H9 (cell line): ENCODE measurements at regions not wholly inside any gene's neighbourhood (a gene's known extent, or its start where the extent isn't known, plus 50 kb on each side); places are given as distances from the start of the nearest gene placed in this dataset.
A peak's percentile ranks its signal among the peaks of the same experiment; 100 is the strongest.

Experiments
- DNase-seq: peaks from one replicate; pipeline ENCODE4 v3.0.0-alpha.2; 2017
- H2AFZ ChIP-seq: one replicate; pipeline ENCODE4 v1.6.1; 2013; ENCODE audit warnings: mild to moderate bottlenecking, low read length, control low read depth, moderate library complexity
- H2AK5ac ChIP-seq: 2 replicates; pipeline ENCODE4 v1.6.1; 2013; ENCODE audit warnings: low read length, control low read depth, mixed read lengths; ENCODE audit not compliant: insufficient read length
- H2BK120ac ChIP-seq: one replicate; pipeline ENCODE4 v1.6.1; 2013; ENCODE audit warnings: low read depth, mild to moderate bottlenecking, low read length, control low read depth, inconsistent platforms; ENCODE audit not compliant: poor library complexity, severe bottlenecking
- H2BK12ac ChIP-seq: 2 replicates; pipeline ENCODE4 v1.6.1; 2013; ENCODE audit warnings: low read length, control low read depth, mixed read lengths, low read depth; ENCODE audit not compliant: insufficient read length
- H2BK15ac ChIP-seq: 2 replicates; pipeline ENCODE4 v1.6.1; 2013; ENCODE audit warnings: low read depth, low read length, control low read depth
- H2BK20ac ChIP-seq: one replicate; pipeline ENCODE4 v1.6.1; 2013; ENCODE audit warnings: low read depth, mild to moderate bottlenecking, low read length, control low read depth, inconsistent platforms; ENCODE audit not compliant: poor library complexity, severe bottlenecking
- H2BK5ac ChIP-seq: 2 replicates; pipeline ENCODE4 v1.6.1; 2013; ENCODE audit warnings: low read length, control low read depth, mixed read lengths; ENCODE audit not compliant: insufficient read length
- H3K14ac ChIP-seq: 2 replicates; pipeline ENCODE4 v1.6.1; 2013; ENCODE audit warnings: low read length, control low read depth; ENCODE audit not compliant: insufficient read depth
- H3K18ac ChIP-seq: 2 replicates; pipeline ENCODE4 v1.6.1; 2013; ENCODE audit warnings: low read depth, mild to moderate bottlenecking, mixed read lengths, low read length, control low read depth; ENCODE audit not compliant: insufficient read length
- H3K23ac ChIP-seq: 2 replicates; pipeline ENCODE4 v1.6.1; 2013; ENCODE audit warnings: low read length, control low read depth, mixed read lengths, low read depth; ENCODE audit not compliant: insufficient read length
- H3K23me2 ChIP-seq: 2 replicates; pipeline ENCODE4 v1.6.1; 2013; ENCODE audit warnings: low read depth, mild to moderate bottlenecking, mixed read lengths, low read length, control low read depth; ENCODE audit not compliant: insufficient read length, poor library complexity, severe bottlenecking
- H3K27ac ChIP-seq: 2 replicates; pipeline ENCODE4 v1.5.1; 2013; ENCODE audit warnings: low read length, control low read depth, mixed read lengths, low read depth; ENCODE audit not compliant: insufficient read length
- H3K27me3 ChIP-seq: 2 replicates; pipeline ENCODE4 v1.6.1; 2013; ENCODE audit warnings: low read length, control low read depth, inconsistent platforms; ENCODE audit not compliant: insufficient read depth
- H3K4ac ChIP-seq: 2 replicates; pipeline ENCODE4 v1.6.1; 2013; ENCODE audit warnings: low read depth, mild to moderate bottlenecking, control low read depth, inconsistent platforms, low read length, moderate library complexity
- H3K4me1 ChIP-seq: 2 replicates; pipeline ENCODE4 v1.6.1; 2013; ENCODE audit warnings: low read length, control low read depth, inconsistent platforms; ENCODE audit not compliant: insufficient read depth
- H3K4me2 ChIP-seq: 2 replicates; pipeline ENCODE4 v1.6.1; 2013; ENCODE audit warnings: low read length, control low read depth, mixed read lengths; ENCODE audit not compliant: insufficient read length, insufficient read depth
- H3K56ac ChIP-seq: 2 replicates; pipeline ENCODE4 v1.6.1; 2013; ENCODE audit warnings: low read depth, mild to moderate bottlenecking, mixed read lengths, low read length, control low read depth; ENCODE audit not compliant: insufficient read length
- H3K79me1 ChIP-seq: 2 replicates; pipeline ENCODE4 v1.6.1; 2013; ENCODE audit warnings: low read depth, mild to moderate bottlenecking, moderate library complexity, low read length, control low read depth, inconsistent platforms; ENCODE audit not compliant: insufficient read depth, poor library complexity, severe bottlenecking
- H3K79me2 ChIP-seq: 2 replicates; pipeline ENCODE4 v1.6.1; 2013; ENCODE audit warnings: low read length, control low read depth, inconsistent platforms; ENCODE audit not compliant: insufficient read depth
- H3K9ac ChIP-seq: 2 replicates; pipeline ENCODE4 v1.6.1; 2013; ENCODE audit warnings: low read length, control low read depth, mixed read lengths; ENCODE audit not compliant: insufficient read length; ENCODE audit errors: extremely low read depth
- H3K9me3 ChIP-seq: one replicate; pipeline ENCODE4 v1.6.1; 2013; ENCODE audit warnings: low read depth, low read length, inconsistent platforms; ENCODE audit not compliant: control insufficient read depth
- H3T11ph ChIP-seq: one replicate; pipeline ENCODE4 v1.6.1; 2013; ENCODE audit warnings: mild to moderate bottlenecking, low read length, control low read depth, inconsistent platforms
- H4K20me1 ChIP-seq: one replicate; pipeline ENCODE4 v1.6.1; 2013; ENCODE audit not compliant: control insufficient read depth, insufficient read length, insufficient read depth
- H4K5ac ChIP-seq: 2 replicates; pipeline ENCODE4 v1.6.1; 2013; ENCODE audit warnings: low read depth, mild to moderate bottlenecking, mixed read lengths, low read length, control low read depth; ENCODE audit not compliant: insufficient read length
- H4K8ac ChIP-seq: replicated peaks from 2 replicates; pipeline ENCODE4 v1.6.1; 2013; ENCODE audit warnings: low read length, control low read depth, mixed read lengths, low read depth; ENCODE audit not compliant: insufficient read length
- H4K91ac ChIP-seq: 2 replicates; pipeline ENCODE4 v1.6.1; 2013; ENCODE audit warnings: low read depth, mild to moderate bottlenecking, moderate library complexity, mixed read lengths, low read length, control low read depth; ENCODE audit not compliant: insufficient read length
- H3K27ac Mint-ChIP-seq, 3 experiments: 2 replicates in 2 of 3; 3 replicates in 1 of 3; pipeline ENCODE4 v1.8.0; 2020 to 2021; ENCODE audit warnings: mixed read lengths in 3 of 3, mild to moderate bottlenecking in 1 of 3, moderate library complexity in 1 of 3
- H3K27me3 Mint-ChIP-seq: 2 replicates; pipeline ENCODE4 v1.8.0; 2021; ENCODE audit warnings: low read depth, mild to moderate bottlenecking, moderate library complexity, mixed read lengths
- H3K36me3 Mint-ChIP-seq, 3 experiments: 2 replicates in 2 of 3; 3 replicates in 1 of 3; pipeline ENCODE4 v1.8.0; 2020 to 2021; ENCODE audit warnings: low read depth in 3 of 3, mixed read lengths in 3 of 3; ENCODE audit not compliant: insufficient read depth in 1 of 3
- H3K4me1 Mint-ChIP-seq, 2 experiments: 2 replicates each; pipeline ENCODE4 v1.8.0; 2020; ENCODE audit warnings: mixed read lengths in 2 of 2
- H3K4me3 Mint-ChIP-seq, 2 experiments: 2 replicates in 1 of 2; 3 replicates in 1 of 2; pipeline ENCODE4 v1.8.0; 2020 to 2021; ENCODE audit warnings: mild to moderate bottlenecking in 2 of 2, mixed read lengths in 2 of 2, moderate library complexity in 1 of 2
- H3K9me3 Mint-ChIP-seq, 2 experiments: 2 replicates in 1 of 2; 3 replicates in 1 of 2; pipeline ENCODE4 v1.8.0; 2020; ENCODE audit warnings: mild to moderate bottlenecking in 2 of 2, mixed read lengths in 2 of 2, moderate library complexity in 1 of 2
- WGBS: extraction: QIAGEN DNeasy Blood & Tissue Kit; methylation state at CpG from one replicate; pipeline ENCODE4 v1.1.7; 2013; ENCODE audit warnings: missing lambda C conversion rate, low lambda C conversion rate, mixed read lengths; ENCODE audit not compliant: insufficient read length; ENCODE audit errors: extremely low coverage; 5-methylcytosine and 5-hydroxymethylcytosine counted together
- TF ChIP-seq, protein P1 (sequence below): fragments of 200-600 bp; sonication (generic); conservative IDR thresholded peaks from 3 replicates; pipeline ENCODE4 v1.8.0; 2021; ENCODE audit warnings: antibody characterized with exemption, mild to moderate bottlenecking

- no peak overlapping the region for H2AK5ac ChIP-seq
- no CpG with 5 or more reads among the region's 7 CpGs for WGBS
- H3K4me1 Mint-ChIP-seq = peaks cover 4 to 8% of the 10 kb centered on the region in 2 experiments
Measured at GRCh38 chr1:94719926-94720793, 100.0 kb upstream of the SLC44A3 start.

More at GRCh38 chr1:94719926-94720793, 100.0 kb upstream of the SLC44A3 start:
- no peak overlapping the region for H2BK12ac ChIP-seq
- H3K9ac ChIP-seq = no peak overlapping the region
- Mint-ChIP-seq H3K4me3 (no peak overlapping the region), H3K36me3 (no peaks in the 10 kb centered on the region), H3K27me3 (no peaks in the 10 kb centered on the region), H3K27ac (peak overlapping the region in 1 of 3 experiments; percentile 56; a peak in 1 of 7 replicates), H3K9me3 (no peaks in the 10 kb centered on the region)
- H2BK5ac ChIP-seq = no peak overlapping the region
- no peaks in the 10 kb centered on the region for H3K79me1 ChIP-seq
- H3K9me3 ChIP-seq = no peaks in the 10 kb centered on the region
- TF ChIP-seq, protein P1, sequence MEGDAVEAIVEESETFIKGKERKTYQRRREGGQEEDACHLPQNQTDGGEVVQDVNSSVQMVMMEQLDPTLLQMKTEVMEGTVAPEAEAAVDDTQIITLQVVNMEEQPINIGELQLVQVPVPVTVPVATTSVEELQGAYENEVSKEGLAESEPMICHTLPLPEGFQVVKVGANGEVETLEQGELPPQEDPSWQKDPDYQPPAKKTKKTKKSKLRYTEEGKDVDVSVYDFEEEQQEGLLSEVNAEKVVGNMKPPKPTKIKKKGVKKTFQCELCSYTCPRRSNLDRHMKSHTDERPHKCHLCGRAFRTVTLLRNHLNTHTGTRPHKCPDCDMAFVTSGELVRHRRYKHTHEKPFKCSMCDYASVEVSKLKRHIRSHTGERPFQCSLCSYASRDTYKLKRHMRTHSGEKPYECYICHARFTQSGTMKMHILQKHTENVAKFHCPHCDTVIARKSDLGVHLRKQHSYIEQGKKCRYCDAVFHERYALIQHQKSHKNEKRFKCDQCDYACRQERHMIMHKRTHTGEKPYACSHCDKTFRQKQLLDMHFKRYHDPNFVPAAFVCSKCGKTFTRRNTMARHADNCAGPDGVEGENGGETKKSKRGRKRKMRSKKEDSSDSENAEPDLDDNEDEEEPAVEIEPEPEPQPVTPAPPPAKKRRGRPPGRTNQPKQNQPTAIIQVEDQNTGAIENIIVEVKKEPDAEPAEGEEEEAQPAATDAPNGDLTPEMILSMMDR = no peak
- H3K14ac ChIP-seq = no peak overlapping the region; the same call in 1 of the 2 replicates
- H3K23ac ChIP-seq = no peak overlapping the region
- H3K4me1 ChIP-seq = no peaks in the 10 kb centered on the region
- H4K91ac ChIP-seq = no peak overlapping the region
- DNase-seq = no peak
- H2BK20ac ChIP-seq = no peak overlapping the region
- no peak overlapping the region for H2AFZ ChIP-seq
- no peaks in the 10 kb centered on the region for H3K23me2 ChIP-seq
- no peak overlapping the region for H2BK120ac ChIP-seq
- H4K20me1 ChIP-seq = no peaks in the 10 kb centered on the region
- no peaks in the 10 kb centered on the region for H3K27me3 ChIP-seq
- H2BK15ac ChIP-seq = no peak overlapping the region
- no peak overlapping the region for H4K5ac ChIP-seq
- H3T11ph ChIP-seq = no peak overlapping the region
- H3K56ac ChIP-seq = no peak overlapping the region
- no peak overlapping the region for H3K4ac ChIP-seq
- H3K18ac ChIP-seq = no peak overlapping the region
- no peaks in the 10 kb centered on the region; the same call in 1 of the 2 replicates for H3K79me2 ChIP-seq
- H3K4me2 ChIP-seq = no peak overlapping the region
- no peak overlapping the region for H4K8ac ChIP-seq
- no peak overlapping the region for H3K27ac ChIP-seq
